Transverse colon (tissue), 4 donors: ENCODE measurements at regions not wholly inside any gene's neighbourhood (a gene's known extent, or its start where the extent isn't known, plus 50 kb on each side); places are given as distances from the start of the nearest gene placed in this dataset.

Experiments used
- EP300 ChIP-seq: sonication (generic); formaldehyde crosslinking; IDR thresholded peaks from one replicate; pipeline ENCODE4 v1.6.1; 2017; ENCODE audit warnings: antibody characterized with exemption, low read depth
- POLR2A ChIP-seq: fragments of 450-650 bp; IDR thresholded peaks from one replicate; pipeline ENCODE4 v1.6.1; 2016; ENCODE audit warnings: antibody characterized with exemption, mild to moderate bottlenecking, moderate library complexity
- POLR2AphosphoS5 ChIP-seq, 3 donors: sonication (generic); formaldehyde crosslinking; IDR thresholded peaks; one replicate each; pipeline ENCODE4 v1.6.1; 2016; ENCODE audit warnings: antibody characterized with exemption in 3 of 3
- TF ChIP-seq, protein P1 (sequence below), 5 experiments: fragments of 200-600 bp in 3 of 5; fragments of 450-650 bp in 2 of 5; sonication (generic) in 3 of 5; IDR thresholded peaks; 1 replicate in 2 of 5; 2 replicates in 3 of 5; pipeline ENCODE4 v1.5.1; 2016 to 2017; ENCODE audit warnings: antibody characterized with exemption in 5 of 5, inconsistent platforms in 3 of 5, mild to moderate bottlenecking in 2 of 5, moderate library complexity in 1 of 5

DNA sequence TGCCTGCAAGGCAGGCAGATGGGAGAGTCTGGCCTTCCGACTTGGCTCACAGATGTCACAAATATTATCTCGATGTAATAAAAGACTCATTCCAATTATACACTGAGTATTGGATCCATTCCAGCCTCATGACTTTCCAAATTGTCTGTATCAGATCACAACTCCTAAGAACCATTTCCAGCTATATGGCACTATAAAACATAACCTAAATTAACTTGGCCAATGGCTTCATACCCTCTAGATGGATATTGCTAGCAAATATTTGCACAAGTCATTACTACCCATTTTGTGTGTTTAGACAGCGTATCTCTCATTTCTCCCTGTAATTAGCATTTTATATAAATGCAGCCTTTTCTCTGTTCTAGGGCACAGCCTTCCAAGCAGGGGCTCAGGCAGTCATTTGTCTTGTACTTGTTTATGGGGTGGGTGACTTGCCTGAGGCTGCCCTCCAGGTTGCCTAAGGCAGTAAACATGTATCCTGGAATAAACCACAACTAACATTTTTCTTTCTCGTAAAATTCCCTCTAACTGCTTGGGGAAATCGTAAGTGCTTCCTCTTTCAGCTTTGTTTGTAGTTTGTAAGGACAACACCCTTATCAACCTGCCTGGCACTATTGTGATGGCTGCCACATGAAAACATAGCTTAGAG lies 70.6 kb upstream of the KCNJ6 start:
- TF ChIP-seq, protein P1, sequence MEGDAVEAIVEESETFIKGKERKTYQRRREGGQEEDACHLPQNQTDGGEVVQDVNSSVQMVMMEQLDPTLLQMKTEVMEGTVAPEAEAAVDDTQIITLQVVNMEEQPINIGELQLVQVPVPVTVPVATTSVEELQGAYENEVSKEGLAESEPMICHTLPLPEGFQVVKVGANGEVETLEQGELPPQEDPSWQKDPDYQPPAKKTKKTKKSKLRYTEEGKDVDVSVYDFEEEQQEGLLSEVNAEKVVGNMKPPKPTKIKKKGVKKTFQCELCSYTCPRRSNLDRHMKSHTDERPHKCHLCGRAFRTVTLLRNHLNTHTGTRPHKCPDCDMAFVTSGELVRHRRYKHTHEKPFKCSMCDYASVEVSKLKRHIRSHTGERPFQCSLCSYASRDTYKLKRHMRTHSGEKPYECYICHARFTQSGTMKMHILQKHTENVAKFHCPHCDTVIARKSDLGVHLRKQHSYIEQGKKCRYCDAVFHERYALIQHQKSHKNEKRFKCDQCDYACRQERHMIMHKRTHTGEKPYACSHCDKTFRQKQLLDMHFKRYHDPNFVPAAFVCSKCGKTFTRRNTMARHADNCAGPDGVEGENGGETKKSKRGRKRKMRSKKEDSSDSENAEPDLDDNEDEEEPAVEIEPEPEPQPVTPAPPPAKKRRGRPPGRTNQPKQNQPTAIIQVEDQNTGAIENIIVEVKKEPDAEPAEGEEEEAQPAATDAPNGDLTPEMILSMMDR (IDR thresholded peaks at IDR 0.05), result no peak
- no peak for TF ChIP-seq POLR2A
- peak in 1 of 3 donors; percentile 17 for TF ChIP-seq POLR2AphosphoS5 (IDR thresholded peaks at IDR 0.05)
- no peak for TF ChIP-seq EP300
